Thymus (tissue), 11 donors: ENCODE measurements at regions not wholly inside any gene's neighbourhood (a gene's known extent, or its start where the extent isn't known, plus 50 kb on each side); places are given as distances from the start of the nearest gene placed in this dataset.

Experiments used
- DNase-seq, 9 donors: peaks; one replicate each; pipeline ENCODE4 v3.0.0-alpha.2; 2013; ENCODE audit warnings: low spot score in 9 of 9, low read depth in 6 of 9, missing footprints in 1 of 9
- H3K27ac ChIP-seq, 2 donors: one replicate each; pipeline ENCODE4 v1.5.1; 2013; ENCODE audit warnings: control low read depth in 1 of 2, low read depth in 1 of 2, low read length in 1 of 2, mild to moderate bottlenecking in 1 of 2, moderate library complexity in 1 of 2
- H3K27me3 ChIP-seq, 2 donors: one replicate each; pipeline ENCODE4 v1.5.1; 2013; ENCODE audit warnings: low read length in 1 of 2; ENCODE audit not compliant: control insufficient read depth in 2 of 2, insufficient read depth in 1 of 2
- H3K36me3 ChIP-seq, 2 donors: one replicate each; pipeline ENCODE4 v1.5.1; 2013; ENCODE audit warnings: low read length in 1 of 2, mild to moderate bottlenecking in 1 of 2, moderate library complexity in 1 of 2; ENCODE audit not compliant: control insufficient read depth in 2 of 2, insufficient read depth in 2 of 2
- H3K4me1 ChIP-seq, 2 donors: one replicate each; pipeline ENCODE4 v1.5.1; 2013; ENCODE audit warnings: low read length in 2 of 2; ENCODE audit not compliant: control insufficient read depth in 2 of 2, insufficient read depth in 2 of 2
- H3K4me3 ChIP-seq, 2 donors: one replicate each; pipeline ENCODE4 v1.5.1; 2013; ENCODE audit warnings: low read length in 2 of 2, control low read depth in 1 of 2, mild to moderate bottlenecking in 1 of 2
- H3K9me3 ChIP-seq, 2 donors: one replicate each; pipeline ENCODE4 v1.5.1; 2013; ENCODE audit warnings: low read length in 1 of 2, mild to moderate bottlenecking in 1 of 2; ENCODE audit not compliant: control insufficient read depth in 2 of 2, insufficient read depth in 1 of 2
- WGBS: extraction: QIAGEN DNeasy Blood & Tissue Kit; methylation state at CpG from one replicate; pipeline ENCODE4 v1.1.7; 2013; 5-methylcytosine and 5-hydroxymethylcytosine counted together
- donor health status: healthy.

DNA sequence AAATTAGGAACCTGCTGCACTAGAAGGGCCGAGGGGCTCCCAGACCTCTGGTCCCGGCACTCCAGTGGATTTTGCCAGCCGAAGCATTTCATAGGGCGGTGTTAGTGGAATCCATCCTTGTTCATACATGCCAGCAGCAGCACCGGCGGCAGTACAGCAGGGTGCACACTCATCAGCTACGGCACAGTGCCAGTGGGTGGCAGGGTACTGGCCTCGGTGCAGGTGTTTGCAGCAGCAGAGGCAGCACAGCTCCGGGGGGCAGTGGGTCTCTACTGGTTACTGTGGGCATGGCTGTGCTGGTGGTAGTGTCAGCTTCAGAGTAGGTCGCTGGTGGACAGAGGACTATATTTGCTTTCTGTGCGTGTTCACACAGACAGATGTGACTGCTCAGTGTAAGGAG is 985.7 kb downstream of the CDH8 start:
- Histone ChIP-seq H3K4me3 (no peak overlapping the region), H3K9me3 (peaks cover 1 to 6% of the 10 kb centered on the region in 2 donors), H3K36me3 (no peaks in the 10 kb centered on the region), H3K27me3 (no peaks in the 10 kb centered on the region), H3K27ac (no peak overlapping the region), H3K4me1 (no peaks in the 10 kb centered on the region)
- 93% methylated on average over 11 of the region's 11 CpGs for WGBS
- no peak for DNase-seq

DNA sequence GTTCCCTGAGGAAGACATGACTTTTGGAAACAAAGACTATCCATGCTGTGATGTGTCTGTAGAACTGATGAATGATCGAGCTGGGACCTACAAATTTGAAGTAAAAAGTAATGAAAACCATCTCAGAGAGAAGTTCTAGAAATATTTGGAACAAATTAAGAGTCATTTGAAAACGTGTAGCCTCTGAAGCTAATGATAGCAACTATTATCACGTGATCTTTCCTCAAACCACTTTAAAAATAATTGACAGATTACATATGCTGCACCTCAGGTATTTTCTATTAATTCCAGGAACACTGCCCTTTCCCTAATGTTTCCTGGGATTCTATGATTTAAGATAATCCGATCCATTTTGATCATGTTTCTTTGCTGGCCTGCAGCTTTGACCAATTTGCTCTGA is 990.3 kb downstream of the CDH8 start:
- no peaks in the 10 kb centered on the region for H3K36me3 ChIP-seq
- H3K27me3 ChIP-seq: no peaks in the 10 kb centered on the region
- no peak overlapping the region for H3K27ac ChIP-seq
- H3K4me1 ChIP-seq: no peaks in the 10 kb centered on the region
- DNase-seq: no peak
- H3K4me3 ChIP-seq: no peak overlapping the region
- peaks cover 1 to 6% of the 10 kb centered on the region in 2 donors for H3K9me3 ChIP-seq
- 52% methylated on average over 4 of the region's 4 CpGs for WGBS

DNA sequence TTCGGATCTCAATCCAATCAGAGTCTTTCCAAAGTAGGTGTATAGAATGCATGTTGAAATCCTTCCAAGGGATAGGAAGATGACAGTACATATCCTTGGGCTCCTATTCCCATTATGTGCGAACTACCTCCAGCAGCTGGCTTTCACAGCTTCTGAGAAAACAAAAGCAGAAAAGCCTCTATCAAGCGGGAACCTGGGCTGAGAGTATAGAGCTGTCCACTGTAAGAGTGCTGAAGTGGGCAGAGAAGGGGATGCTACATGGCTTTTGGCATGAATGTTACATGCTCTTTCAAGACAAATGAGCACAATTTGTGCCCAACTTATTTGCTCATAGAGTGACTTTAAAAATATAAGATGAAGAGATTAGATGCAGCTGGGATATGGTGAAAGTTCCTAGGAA is 993.5 kb downstream of the CDH8 start:
- Histone ChIP-seq H3K9me3 (no peaks in the 10 kb centered on the region), H3K27ac (no peak overlapping the region), H3K4me1 (no peaks in the 10 kb centered on the region), H3K27me3 (no peaks in the 10 kb centered on the region), H3K36me3 (no peaks in the 10 kb centered on the region), H3K4me3 (no peak overlapping the region)
- no peak for DNase-seq
- 46% methylated on average over 3 of the region's 3 CpGs for WGBS

DNA sequence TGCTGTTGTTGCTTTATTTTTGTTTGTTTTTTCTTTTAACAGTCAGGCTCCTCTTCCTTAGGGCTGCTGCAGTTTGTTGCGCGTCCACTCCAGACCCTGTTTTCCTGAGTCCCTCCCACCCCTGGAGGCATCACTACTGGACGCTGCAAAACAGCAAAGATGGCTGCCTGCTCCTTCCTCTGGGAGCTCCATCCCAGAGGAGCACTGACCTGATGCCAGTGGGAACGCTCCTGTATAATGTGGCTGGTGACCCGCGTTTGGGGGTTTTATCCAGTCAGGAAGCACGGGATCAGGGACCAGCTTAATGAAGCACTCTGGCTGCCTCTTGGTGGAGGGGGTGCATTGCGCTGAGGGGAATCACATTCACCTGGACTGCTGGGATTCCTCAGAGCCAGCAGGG is 1005.6 kb downstream of the CDH8 start:
- H3K4me3 ChIP-seq: no peak overlapping the region
- DNase-seq: no peak
- H3K27me3 ChIP-seq: no peaks in the 10 kb centered on the region
- peaks cover 0 to 6% of the 10 kb centered on the region in 2 donors for H3K9me3 ChIP-seq
- H3K4me1 ChIP-seq: no peaks in the 10 kb centered on the region
- no peaks in the 10 kb centered on the region for H3K36me3 ChIP-seq
- H3K27ac ChIP-seq: no peak overlapping the region
- WGBS: 96% methylated on average over 8 of the region's 8 CpGs

DNA sequence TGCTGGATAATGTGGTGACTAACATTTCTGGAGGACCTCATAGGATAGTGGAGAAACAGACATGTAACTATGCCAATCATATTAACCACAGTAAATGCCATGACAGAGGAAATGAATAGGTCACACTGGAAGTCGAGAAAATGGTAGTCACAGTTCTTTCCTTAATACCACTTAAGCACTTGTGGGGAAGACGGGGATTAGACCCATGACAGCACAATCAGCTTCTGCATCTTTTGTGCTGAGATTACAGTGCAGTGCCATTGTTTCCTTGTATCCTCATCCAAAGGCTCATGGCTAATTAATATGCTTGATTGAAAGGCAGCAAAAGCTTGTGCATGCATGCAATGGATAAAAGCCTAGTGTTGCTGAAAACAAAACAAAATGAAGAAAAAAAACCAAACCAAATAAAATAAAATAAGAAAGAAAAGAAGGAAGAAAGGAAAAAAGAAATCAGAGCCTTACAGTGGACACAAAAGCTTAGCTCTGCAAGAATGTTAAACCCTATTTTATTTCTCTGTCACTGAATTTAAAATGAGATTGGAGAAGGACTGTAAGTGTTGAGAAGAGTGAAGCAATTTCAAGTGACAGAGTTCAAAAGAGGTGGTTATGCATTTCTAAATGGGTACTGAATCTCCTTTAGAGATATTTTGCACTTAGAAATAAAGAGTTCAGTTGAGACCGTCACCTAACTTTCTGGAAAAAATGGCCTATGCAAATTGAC is 1011.9 kb downstream of the CDH8 start:
- H3K36me3 ChIP-seq: no peaks in the 10 kb centered on the region
- DNase-seq: no peak
- no peaks in the 10 kb centered on the region for H3K4me1 ChIP-seq
- H3K9me3 ChIP-seq: no peaks in the 10 kb centered on the region
- no peaks in the 10 kb centered on the region for H3K27me3 ChIP-seq
- no peak overlapping the region for H3K4me3 ChIP-seq
- WGBS: 82% methylated on average over 3 of the region's 3 CpGs
- H3K27ac ChIP-seq: no peak overlapping the region

DNA sequence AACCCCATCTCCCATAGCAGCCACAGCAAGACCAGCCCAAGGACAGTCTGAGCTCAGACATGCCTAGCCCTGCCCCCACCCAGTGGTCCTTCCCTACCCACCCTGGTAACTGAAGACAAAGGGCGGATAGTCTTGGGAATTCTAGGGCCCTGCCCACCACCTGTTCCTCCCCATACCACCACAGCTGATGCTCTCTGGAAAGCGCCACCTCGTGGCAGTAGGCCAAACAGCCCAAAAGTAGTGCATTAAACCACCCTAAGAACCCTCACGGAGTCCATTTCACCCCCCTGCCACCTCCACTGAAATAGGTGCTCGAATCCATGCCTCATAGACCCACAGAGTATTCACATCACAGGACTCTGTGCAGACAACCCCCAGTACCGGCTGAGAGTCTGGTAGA is 1021.4 kb downstream of the CDH8 start:
- Histone ChIP-seq H3K27ac (no peak overlapping the region), H3K4me1 (no peaks in the 10 kb centered on the region), H3K4me3 (no peak overlapping the region), H3K36me3 (no peaks in the 10 kb centered on the region), H3K27me3 (no peaks in the 10 kb centered on the region), H3K9me3 (no peaks in the 10 kb centered on the region)
- 88% methylated on average over 6 of the region's 6 CpGs for WGBS
- no peak for DNase-seq

DNA sequence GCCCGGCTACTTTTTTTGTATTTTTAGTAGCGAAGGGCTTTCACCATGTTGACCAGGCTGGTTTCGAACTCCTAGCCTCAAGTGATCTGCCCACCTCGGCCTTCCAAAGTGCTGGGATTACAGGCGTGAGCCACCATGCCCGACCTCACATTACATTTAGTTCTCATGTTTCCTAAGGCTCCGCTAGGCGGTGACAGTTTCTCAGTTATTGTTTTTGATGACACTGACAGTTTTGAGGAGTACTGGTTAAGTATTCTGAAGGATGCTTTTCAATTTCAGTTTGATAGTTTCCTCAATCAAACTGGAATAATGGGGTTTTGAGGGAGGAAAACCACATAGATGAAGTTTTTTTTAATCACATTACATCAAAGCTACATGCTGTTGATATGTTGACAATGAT is 1028.5 kb downstream of the CDH8 start:
- WGBS: 90% methylated on average over 8 of the region's 8 CpGs
- Histone ChIP-seq H3K27me3 (no peaks in the 10 kb centered on the region), H3K27ac (no peak overlapping the region), H3K4me1 (no peaks in the 10 kb centered on the region), H3K36me3 (no peaks in the 10 kb centered on the region), H3K9me3 (no peaks in the 10 kb centered on the region), H3K4me3 (no peak overlapping the region)
- DNase-seq: no peak

DNA sequence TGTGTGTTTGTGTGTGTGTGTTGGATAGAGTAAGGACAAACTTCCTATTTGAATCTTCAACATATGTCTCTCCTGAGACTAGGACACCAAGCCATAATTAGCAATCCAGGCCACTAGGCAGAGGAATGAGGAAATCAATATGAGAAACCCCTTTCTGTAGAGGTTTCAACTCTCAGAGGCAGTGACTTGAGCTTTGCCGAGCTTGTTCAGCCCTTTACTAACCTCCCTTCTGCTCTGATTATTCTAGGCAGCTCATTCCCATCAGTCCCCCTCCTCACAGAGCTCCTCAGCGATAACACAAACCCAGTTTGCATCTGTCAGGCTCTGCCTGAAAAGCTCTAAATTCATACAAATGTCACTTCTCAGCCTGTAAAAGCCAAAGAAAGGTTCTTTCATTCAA is 1030.3 kb downstream of the CDH8 start:
- no peak for DNase-seq
- Histone ChIP-seq H3K4me3 (no peak overlapping the region), H3K36me3 (no peaks in the 10 kb centered on the region), H3K4me1 (no peaks in the 10 kb centered on the region), H3K27me3 (no peaks in the 10 kb centered on the region), H3K27ac (no peak overlapping the region), H3K9me3 (no peaks in the 10 kb centered on the region)
- WGBS: 89% methylated on average over 2 of the region's 2 CpGs

DNA sequence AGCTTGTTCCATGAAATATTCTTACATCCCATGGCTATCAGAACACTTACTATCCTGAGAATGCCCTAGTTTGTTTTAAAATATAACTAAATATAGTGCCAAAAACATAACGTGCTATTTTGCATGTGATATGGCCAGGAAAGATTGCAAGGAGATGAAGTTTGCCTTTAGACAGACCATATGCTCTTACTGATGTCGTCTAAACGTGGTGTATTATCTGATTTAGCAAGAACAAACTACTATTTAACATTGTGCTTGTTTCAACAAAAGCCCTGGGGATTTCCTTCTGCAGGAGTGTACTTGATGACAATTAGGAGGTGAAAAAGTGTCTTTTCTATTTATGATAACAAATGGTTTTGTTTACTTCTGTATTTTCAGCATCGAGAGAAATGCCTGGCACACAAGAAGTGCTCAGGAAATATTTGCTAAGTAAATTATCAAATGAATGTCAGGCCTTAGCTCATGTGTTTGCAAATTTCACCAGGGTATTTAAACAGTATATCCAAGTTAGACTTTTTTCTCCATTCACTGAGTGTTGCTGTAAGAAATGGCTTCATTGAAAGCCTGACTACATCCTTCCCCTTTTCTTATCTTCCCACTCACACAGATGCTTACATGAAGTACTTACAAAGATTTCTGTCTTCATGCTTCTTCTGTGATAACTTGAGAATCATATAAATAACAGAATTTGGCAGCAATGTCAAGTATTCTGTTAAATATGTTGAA is 1033.6 kb downstream of the CDH8 start:
- no peaks in the 10 kb centered on the region for H3K4me1 ChIP-seq
- no peak overlapping the region for H3K4me3 ChIP-seq
- H3K9me3 ChIP-seq: no peaks in the 10 kb centered on the region
- DNase-seq: no peak
- 6% methylated on average over 4 of the region's 4 CpGs for WGBS
- H3K36me3 ChIP-seq: no peaks in the 10 kb centered on the region
- H3K27me3 ChIP-seq: no peaks in the 10 kb centered on the region
- no peak overlapping the region for H3K27ac ChIP-seq
